ENCODE measurements at regions not wholly inside any gene's neighbourhood (a gene's known extent, or its start where the extent isn't known, plus 50 kb on each side); places are given as distances from the start of the nearest gene placed in this dataset.

DNA sequence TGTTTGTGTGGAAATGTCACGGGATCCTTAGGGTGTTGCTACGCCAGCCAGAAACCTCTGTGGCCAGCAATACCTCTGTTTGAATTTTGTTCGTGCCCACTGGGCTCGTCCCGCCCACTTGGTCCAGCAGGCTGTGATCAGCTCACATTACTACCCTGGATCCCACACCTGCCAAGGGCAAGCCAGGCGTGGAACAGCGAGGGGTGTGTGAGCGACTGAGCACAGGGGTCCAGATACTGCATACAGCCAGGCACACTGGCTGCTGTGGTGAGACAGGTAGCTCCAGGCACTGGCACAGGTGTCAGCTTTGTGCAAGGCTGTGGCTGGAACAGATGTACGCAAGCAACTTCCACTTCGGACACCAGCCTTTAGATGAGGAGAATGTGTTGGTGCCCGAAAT, 718.9 kb downstream of the EPHA7 start:
- H3K27ac ChIP-seq (ENCODE audit: low read depth in 1 of 2, low read length in 2 of 2), result no peak overlapping the region
- no peaks in the 10 kb centered on the region for H3K4me1 ChIP-seq (ENCODE audit: control insufficient read depth in 4 of 4, insufficient read depth in 4 of 4, low read length in 3 of 4)
- DNase-seq (ENCODE audit: low spot score), result no peak
- no peak for TF ChIP-seq YY1 (IDR thresholded peaks at IDR 0.05)
- TF ChIP-seq, protein P1, sequence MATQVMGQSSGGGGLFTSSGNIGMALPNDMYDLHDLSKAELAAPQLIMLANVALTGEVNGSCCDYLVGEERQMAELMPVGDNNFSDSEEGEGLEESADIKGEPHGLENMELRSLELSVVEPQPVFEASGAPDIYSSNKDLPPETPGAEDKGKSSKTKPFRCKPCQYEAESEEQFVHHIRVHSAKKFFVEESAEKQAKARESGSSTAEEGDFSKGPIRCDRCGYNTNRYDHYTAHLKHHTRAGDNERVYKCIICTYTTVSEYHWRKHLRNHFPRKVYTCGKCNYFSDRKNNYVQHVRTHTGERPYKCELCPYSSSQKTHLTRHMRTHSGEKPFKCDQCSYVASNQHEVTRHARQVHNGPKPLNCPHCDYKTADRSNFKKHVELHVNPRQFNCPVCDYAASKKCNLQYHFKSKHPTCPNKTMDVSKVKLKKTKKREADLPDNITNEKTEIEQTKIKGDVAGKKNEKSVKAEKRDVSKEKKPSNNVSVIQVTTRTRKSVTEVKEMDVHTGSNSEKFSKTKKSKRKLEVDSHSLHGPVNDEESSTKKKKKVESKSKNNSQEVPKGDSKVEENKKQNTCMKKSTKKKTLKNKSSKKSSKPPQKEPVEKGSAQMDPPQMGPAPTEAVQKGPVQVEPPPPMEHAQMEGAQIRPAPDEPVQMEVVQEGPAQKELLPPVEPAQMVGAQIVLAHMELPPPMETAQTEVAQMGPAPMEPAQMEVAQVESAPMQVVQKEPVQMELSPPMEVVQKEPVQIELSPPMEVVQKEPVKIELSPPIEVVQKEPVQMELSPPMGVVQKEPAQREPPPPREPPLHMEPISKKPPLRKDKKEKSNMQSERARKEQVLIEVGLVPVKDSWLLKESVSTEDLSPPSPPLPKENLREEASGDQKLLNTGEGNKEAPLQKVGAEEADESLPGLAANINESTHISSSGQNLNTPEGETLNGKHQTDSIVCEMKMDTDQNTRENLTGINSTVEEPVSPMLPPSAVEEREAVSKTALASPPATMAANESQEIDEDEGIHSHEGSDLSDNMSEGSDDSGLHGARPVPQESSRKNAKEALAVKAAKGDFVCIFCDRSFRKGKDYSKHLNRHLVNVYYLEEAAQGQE (IDR thresholded peaks at IDR 0.05), result no peak
- TF ChIP-seq RAD21 (IDR thresholded peaks at IDR 0.05), result no peak
- TF ChIP-seq GABPA (IDR thresholded peaks at IDR 0.05 in 1 of 2, conservative IDR thresholded peaks at IDR 0.05 in 1 of 2), result no peak
- TF ChIP-seq CTCF (IDR thresholded peaks at IDR 0.05; ENCODE audit: low read depth, low read length, missing input control), result no peak
- TF ChIP-seq, protein P2, sequence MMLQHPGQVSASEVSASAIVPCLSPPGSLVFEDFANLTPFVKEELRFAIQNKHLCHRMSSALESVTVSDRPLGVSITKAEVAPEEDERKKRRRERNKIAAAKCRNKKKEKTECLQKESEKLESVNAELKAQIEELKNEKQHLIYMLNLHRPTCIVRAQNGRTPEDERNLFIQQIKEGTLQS (IDR thresholded peaks at IDR 0.05), result no peak
- no peak for TF ChIP-seq TAF1 (conservative IDR thresholded peaks at IDR 0.05)
- TF ChIP-seq HNF4G (IDR thresholded peaks at IDR 0.05), result no peak
- TF ChIP-seq SP1 (IDR thresholded peaks at IDR 0.05), result no peak
- TF ChIP-seq, protein P3, sequence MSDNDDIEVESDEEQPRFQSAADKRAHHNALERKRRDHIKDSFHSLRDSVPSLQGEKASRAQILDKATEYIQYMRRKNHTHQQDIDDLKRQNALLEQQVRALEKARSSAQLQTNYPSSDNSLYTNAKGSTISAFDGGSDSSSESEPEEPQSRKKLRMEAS (IDR thresholded peaks at IDR 0.05), result no peak
- no peak for TF ChIP-seq HNF4A (conservative IDR thresholded peaks at IDR 0.05)
- TF ChIP-seq FOXA1 (IDR thresholded peaks at IDR 0.05), result no peak
- TF ChIP-seq EGR1 (IDR thresholded peaks at IDR 0.05; ENCODE audit: low read depth in 2 of 2), result no peak
- no peak for TF ChIP-seq NR2F2 (IDR thresholded peaks at IDR 0.05)
- no peak for TF ChIP-seq JUND (IDR thresholded peaks at IDR 0.05)
- TF ChIP-seq, protein P4, sequence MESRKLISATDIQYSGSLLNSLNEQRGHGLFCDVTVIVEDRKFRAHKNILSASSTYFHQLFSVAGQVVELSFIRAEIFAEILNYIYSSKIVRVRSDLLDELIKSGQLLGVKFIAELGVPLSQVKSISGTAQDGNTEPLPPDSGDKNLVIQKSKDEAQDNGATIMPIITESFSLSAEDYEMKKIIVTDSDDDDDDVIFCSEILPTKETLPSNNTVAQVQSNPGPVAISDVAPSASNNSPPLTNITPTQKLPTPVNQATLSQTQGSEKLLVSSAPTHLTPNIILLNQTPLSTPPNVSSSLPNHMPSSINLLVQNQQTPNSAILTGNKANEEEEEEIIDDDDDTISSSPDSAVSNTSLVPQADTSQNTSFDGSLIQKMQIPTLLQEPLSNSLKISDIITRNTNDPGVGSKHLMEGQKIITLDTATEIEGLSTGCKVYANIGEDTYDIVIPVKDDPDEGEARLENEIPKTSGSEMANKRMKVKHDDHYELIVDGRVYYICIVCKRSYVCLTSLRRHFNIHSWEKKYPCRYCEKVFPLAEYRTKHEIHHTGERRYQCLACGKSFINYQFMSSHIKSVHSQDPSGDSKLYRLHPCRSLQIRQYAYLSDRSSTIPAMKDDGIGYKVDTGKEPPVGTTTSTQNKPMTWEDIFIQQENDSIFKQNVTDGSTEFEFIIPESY (IDR thresholded peaks at IDR 0.05), result no peak
- no peak for TF ChIP-seq RXRA (IDR thresholded peaks at IDR 0.05)
- no peak for TF ChIP-seq FOXA2 (IDR thresholded peaks at IDR 0.05)
- H3K9ac ChIP-seq (ENCODE audit: low read depth in 1 of 2, low read length in 2 of 2), result no peak overlapping the region
- no peaks in the 10 kb centered on the region for H3K9me3 ChIP-seq (ENCODE audit: control insufficient read depth in 4 of 4, low read length in 3 of 4)
- H3K27me3 ChIP-seq (ENCODE audit: control insufficient read depth in 4 of 4, insufficient read depth in 4 of 4, low read length in 3 of 4), result no peaks in the 10 kb centered on the region
- no peaks in the 10 kb centered on the region for H3K36me3 ChIP-seq (ENCODE audit: control insufficient read depth in 4 of 4, insufficient read depth in 3 of 4, low read depth in 1 of 4, low read length in 3 of 4)
- whole genome bisulfite sequencing, result 83% methylated on average over 11 of the region's 11 CpGs
- H3K4me3 ChIP-seq (ENCODE audit: low read depth in 1 of 3, low read length in 3 of 3), result no peak overlapping the region

Measured in liver (tissue), 8 donors.